T-cell (primary cell): ENCODE measurements at regions not wholly inside any gene's neighbourhood (a gene's known extent, or its start where the extent isn't known, plus 50 kb on each side); places are given as distances from the start of the nearest gene placed in this dataset.

ENCODE experiments used
- ATAC-seq, 4 experiments: fragments of 200-7000 bp in 3 of 4; fragments of 150-1000 bp in 1 of 4; cut with Tn5 transposase; replicated peaks in 1 of 4; 1 replicate in 3 of 4; 2 replicates in 1 of 4; pipeline ENCODE4 v1.10.0; 2021; ENCODE audit warnings: moderate library complexity in 3 of 4, mild to moderate bottlenecking in 2 of 4, moderate number of reproducible peaks in 1 of 4
- CTCF ChIA-PET, 2 donors: fragments of 300-600 bp; sonication (Branson Sonifier 250); formaldehyde crosslinking; loops; one replicate each; lab custom pipeline; 2022; ENCODE audit warnings: antibody characterized with exemption in 2 of 2; lab: Charles Lee
- POLR2A ChIA-PET, 2 donors: fragments of 300-600 bp; sonication (Branson Sonifier 250); formaldehyde crosslinking; loops; one replicate each; lab custom pipeline; 2022; ENCODE audit warnings: antibody characterized with exemption in 2 of 2; lab: Charles Lee
- DNase-seq, 35 experiments: peaks; one replicate each; pipeline versions ENCODE4 v3.0.0 to v3.0.0-alpha.2; 2013 to 2023
- H3K27ac ChIP-seq: one replicate; pipeline ENCODE4 v1.5.1; 2013; ENCODE audit warnings: low read length
- H3K27me3 ChIP-seq, 2 experiments: replicated peaks in 1 of 2; 1 replicate in 1 of 2; 2 replicates in 1 of 2; pipeline versions ENCODE4 v1.6.1 to v1.7.0; 2013; ENCODE audit warnings: low read length in 1 of 2, mixed read lengths in 1 of 2; ENCODE audit not compliant: control insufficient read depth in 2 of 2, insufficient read depth in 2 of 2; ENCODE audit errors: extremely low read depth in 1 of 2
- H3K36me3 ChIP-seq, 2 donors: 1 replicate in 1 of 2; 2 replicates in 1 of 2; pipeline versions ENCODE4 v1.6.1 to v1.7.0; 2013; ENCODE audit warnings: low read length in 1 of 2; ENCODE audit not compliant: control insufficient read depth in 2 of 2, insufficient read depth in 1 of 2; ENCODE audit errors: extremely low read depth in 1 of 2
- H3K4me1 ChIP-seq, 2 experiments: 1 replicate in 1 of 2; 2 replicates in 1 of 2; pipeline versions ENCODE4 v1.6.1 to v1.7.0; 2013; ENCODE audit warnings: low read length in 2 of 2, mixed read lengths in 1 of 2; ENCODE audit not compliant: insufficient read depth in 2 of 2, control insufficient read depth in 1 of 2; ENCODE audit errors: extremely low read depth in 1 of 2
- H3K4me3 ChIP-seq, 2 donors: 1 replicate in 1 of 2; 2 replicates in 1 of 2; pipeline versions ENCODE4 v1.5.1 to v1.7.0; 2013; ENCODE audit warnings: mild to moderate bottlenecking in 2 of 2, low read length in 1 of 2, moderate library complexity in 1 of 2; ENCODE audit not compliant: control insufficient read depth in 1 of 2; ENCODE audit errors: extremely low read depth in 1 of 2
- H3K9me3 ChIP-seq: 2 replicates; pipeline ENCODE4 v1.7.0; 2013
- H3K27ac Mint-ChIP-seq, 2 donors: one replicate each; pipeline ENCODE4 v1.8.0; 2020 to 2021; ENCODE audit warnings: mild to moderate bottlenecking in 2 of 2, mixed read lengths in 2 of 2
- H3K27me3 Mint-ChIP-seq, 2 donors: one replicate each; pipeline ENCODE4 v1.8.0; 2021 to 2022; ENCODE audit warnings: mixed read lengths in 2 of 2
- H3K36me3 Mint-ChIP-seq: one replicate; pipeline ENCODE4 v1.8.0; 2021; ENCODE audit warnings: mixed read lengths
- H3K4me1 Mint-ChIP-seq, 3 donors: one replicate each; pipeline ENCODE4 v1.8.0; 2020 to 2022; ENCODE audit warnings: mixed read lengths in 3 of 3, mild to moderate bottlenecking in 1 of 3
- H3K4me3 Mint-ChIP-seq, 3 donors: one replicate each; pipeline ENCODE4 v1.8.0; 2020 to 2022; ENCODE audit warnings: mild to moderate bottlenecking in 3 of 3, mixed read lengths in 3 of 3, moderate library complexity in 3 of 3
- H3K9me3 Mint-ChIP-seq, 3 donors: one replicate each; pipeline ENCODE4 v1.8.0; 2020 to 2022; ENCODE audit warnings: mixed read lengths in 3 of 3
- WGBS: methylation state at CpG from one replicate; pipeline ENCODE4 v1.1.5; 2013; ENCODE audit warnings: missing lambda C conversion rate; ENCODE audit not compliant: insufficient coverage; 5-methylcytosine and 5-hydroxymethylcytosine counted together

DNA sequence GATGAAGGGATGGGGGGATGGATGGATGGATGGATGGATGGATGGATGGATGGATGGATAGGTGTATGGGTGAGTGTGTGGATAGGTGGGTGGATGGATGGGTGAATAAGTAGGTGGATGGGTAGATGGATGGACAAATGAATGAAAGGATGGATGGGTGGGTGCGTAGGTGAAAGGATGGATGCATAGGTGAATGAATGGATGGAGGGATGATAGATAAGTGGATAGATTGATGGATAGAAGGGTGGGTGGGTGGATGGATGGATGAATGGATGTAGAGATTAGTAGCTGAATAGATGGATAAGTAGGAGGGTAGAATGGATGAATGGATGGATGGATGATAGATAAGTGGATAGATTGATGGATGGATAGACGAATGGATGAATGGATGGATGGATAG, 152.7 kb downstream of the MN1 start:
- Histone ChIP-seq H3K36me3 (no peaks in the 10 kb centered on the region), H3K27me3 (peaks cover 0 to 18% of the 10 kb centered on the region in 2 experiments), H3K27ac (no peak overlapping the region), H3K4me3 (no peak overlapping the region), H3K9me3 (no peaks in the 10 kb centered on the region), H3K4me1 (no peaks in the 10 kb centered on the region)
- WGBS: 92% methylated on average over 2 of the region's 2 CpGs
- H3K36me3 Mint-ChIP-seq: no peaks in the 10 kb centered on the region
- H3K9me3 Mint-ChIP-seq: peaks cover 0 to 3% (median 0%) of the 10 kb centered on the region in 3 donors
- ChIA-PET CTCF (no interaction called here), POLR2A (no interaction called here)
- peaks cover 6 to 20% of the 10 kb centered on the region in 2 donors for H3K27me3 Mint-ChIP-seq
- H3K4me1 Mint-ChIP-seq: no peaks in the 10 kb centered on the region
- no peak overlapping the region for H3K27ac Mint-ChIP-seq
- DNase-seq: no peak
- no peak overlapping the region for H3K4me3 Mint-ChIP-seq
- ATAC-seq: no peak

DNA sequence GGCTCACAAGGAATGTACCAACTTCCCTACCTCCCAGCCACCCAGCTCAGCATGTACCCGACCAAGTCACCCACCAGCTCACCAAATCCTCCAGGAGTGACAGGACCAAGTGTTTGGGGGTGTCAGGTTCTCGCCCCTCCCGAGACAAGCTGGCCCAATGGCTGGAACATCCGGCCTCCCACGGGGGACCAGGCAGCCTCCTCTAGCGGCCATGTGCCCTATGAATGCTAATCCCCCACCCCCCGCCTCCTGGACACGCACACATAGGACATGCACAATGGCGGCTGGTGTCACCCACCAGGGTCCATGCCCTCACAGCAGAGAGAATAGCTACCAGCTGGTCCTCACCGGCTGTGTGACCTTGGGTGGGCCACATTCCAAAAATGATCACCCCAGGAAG, 151.0 kb downstream of the MN1 start:
- Histone ChIP-seq H3K27ac (no peak overlapping the region), H3K4me1 (no peaks in the 10 kb centered on the region), H3K27me3 (peaks cover 0 to 18% of the 10 kb centered on the region in 2 experiments), H3K36me3 (no peaks in the 10 kb centered on the region), H3K9me3 (no peaks in the 10 kb centered on the region), H3K4me3 (no peak overlapping the region)
- CTCF ChIA-PET: no interaction called here
- peaks cover 6 to 19% of the 10 kb centered on the region in 2 donors for H3K27me3 Mint-ChIP-seq
- H3K4me1 Mint-ChIP-seq: no peaks in the 10 kb centered on the region
- H3K36me3 Mint-ChIP-seq: no peaks in the 10 kb centered on the region
- no peak overlapping the region for H3K4me3 Mint-ChIP-seq
- peaks cover 0 to 5% (median 3%) of the 10 kb centered on the region in 3 donors for H3K9me3 Mint-ChIP-seq
- POLR2A ChIA-PET: no interaction called here
- whole genome bisulfite sequencing: 82% methylated on average over 7 of the region's 10 CpGs
- ATAC-seq: no peak
- H3K27ac Mint-ChIP-seq: no peak overlapping the region
- no peak for DNase-seq

DNA sequence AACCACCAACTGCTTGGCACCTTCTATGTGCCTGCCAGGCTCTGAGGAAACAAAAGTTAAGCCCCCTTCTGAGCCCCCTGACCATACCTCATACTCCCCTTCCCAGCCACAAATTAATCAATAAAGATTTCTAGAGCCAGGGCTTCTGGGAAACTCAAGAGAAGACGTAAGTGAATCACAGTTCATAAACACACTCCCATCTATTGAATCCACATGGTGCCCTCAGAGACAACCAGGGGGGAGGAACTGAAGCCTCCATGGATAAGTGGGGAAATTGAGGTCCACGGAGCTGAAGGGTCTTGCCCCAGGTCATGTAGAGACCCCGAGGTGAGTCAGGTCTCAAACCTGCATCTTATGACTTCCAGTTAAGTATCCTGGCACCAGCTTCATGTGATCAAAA, 150.6 kb downstream of the MN1 start:
- WGBS: 60% methylated on average over 2 of the region's 3 CpGs
- no peaks in the 10 kb centered on the region for H3K9me3 ChIP-seq
- no peak overlapping the region for H3K27ac ChIP-seq
- no peaks in the 10 kb centered on the region for H3K36me3 ChIP-seq
- H3K27me3 ChIP-seq: peaks cover 0 to 14% of the 10 kb centered on the region in 2 experiments
- Mint-ChIP-seq H3K27ac (no peak overlapping the region), H3K27me3 (peaks cover 6 to 20% of the 10 kb centered on the region in 2 donors), H3K9me3 (peaks cover 3 to 9% (median 3%) of the 10 kb centered on the region in 3 donors), H3K4me3 (no peak overlapping the region), H3K36me3 (no peaks in the 10 kb centered on the region), H3K4me1 (no peaks in the 10 kb centered on the region)
- ATAC-seq: no peak
- no peaks in the 10 kb centered on the region for H3K4me1 ChIP-seq
- CTCF ChIA-PET: no interaction called here
- H3K4me3 ChIP-seq: no peak overlapping the region
- DNase-seq: no peak
- POLR2A ChIA-PET: no interaction called here

DNA sequence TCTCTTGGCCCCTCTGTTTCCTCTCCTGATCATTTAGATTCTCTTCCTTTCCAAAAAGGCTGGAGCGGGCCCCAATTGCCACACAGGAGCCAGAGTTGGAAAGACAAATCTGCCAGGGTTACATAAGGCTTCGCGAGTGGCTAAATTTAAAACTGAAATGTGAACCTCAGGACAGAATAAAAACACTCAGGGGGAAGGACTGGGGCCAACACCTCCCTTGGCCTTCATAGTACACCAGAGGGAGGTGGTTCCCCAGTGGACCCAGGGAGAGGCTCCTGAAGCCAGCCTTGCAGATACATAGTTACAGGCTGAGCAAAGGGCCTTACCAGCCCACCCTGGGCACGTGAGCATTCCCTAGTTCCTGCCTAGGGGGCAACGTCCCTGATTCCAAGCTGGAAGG, 150.1 kb downstream of the MN1 start:
- Histone ChIP-seq H3K36me3 (no peaks in the 10 kb centered on the region), H3K9me3 (no peaks in the 10 kb centered on the region), H3K4me1 (no peaks in the 10 kb centered on the region), H3K4me3 (no peak overlapping the region), H3K27ac (no peak overlapping the region), H3K27me3 (peaks cover 0 to 10% of the 10 kb centered on the region in 2 experiments)
- Mint-ChIP-seq H3K27ac (no peak overlapping the region), H3K4me3 (no peak overlapping the region), H3K4me1 (no peaks in the 10 kb centered on the region), H3K9me3 (peaks cover 3 to 14% (median 8%) of the 10 kb centered on the region in 3 donors), H3K36me3 (no peaks in the 10 kb centered on the region), H3K27me3 (peaks cover 6 to 20% of the 10 kb centered on the region in 2 donors)
- WGBS: 71% methylated on average over 4 of the region's 5 CpGs
- CTCF ChIA-PET: no interaction called here
- no peak for ATAC-seq
- no peak for DNase-seq
- POLR2A ChIA-PET: no interaction called here

DNA sequence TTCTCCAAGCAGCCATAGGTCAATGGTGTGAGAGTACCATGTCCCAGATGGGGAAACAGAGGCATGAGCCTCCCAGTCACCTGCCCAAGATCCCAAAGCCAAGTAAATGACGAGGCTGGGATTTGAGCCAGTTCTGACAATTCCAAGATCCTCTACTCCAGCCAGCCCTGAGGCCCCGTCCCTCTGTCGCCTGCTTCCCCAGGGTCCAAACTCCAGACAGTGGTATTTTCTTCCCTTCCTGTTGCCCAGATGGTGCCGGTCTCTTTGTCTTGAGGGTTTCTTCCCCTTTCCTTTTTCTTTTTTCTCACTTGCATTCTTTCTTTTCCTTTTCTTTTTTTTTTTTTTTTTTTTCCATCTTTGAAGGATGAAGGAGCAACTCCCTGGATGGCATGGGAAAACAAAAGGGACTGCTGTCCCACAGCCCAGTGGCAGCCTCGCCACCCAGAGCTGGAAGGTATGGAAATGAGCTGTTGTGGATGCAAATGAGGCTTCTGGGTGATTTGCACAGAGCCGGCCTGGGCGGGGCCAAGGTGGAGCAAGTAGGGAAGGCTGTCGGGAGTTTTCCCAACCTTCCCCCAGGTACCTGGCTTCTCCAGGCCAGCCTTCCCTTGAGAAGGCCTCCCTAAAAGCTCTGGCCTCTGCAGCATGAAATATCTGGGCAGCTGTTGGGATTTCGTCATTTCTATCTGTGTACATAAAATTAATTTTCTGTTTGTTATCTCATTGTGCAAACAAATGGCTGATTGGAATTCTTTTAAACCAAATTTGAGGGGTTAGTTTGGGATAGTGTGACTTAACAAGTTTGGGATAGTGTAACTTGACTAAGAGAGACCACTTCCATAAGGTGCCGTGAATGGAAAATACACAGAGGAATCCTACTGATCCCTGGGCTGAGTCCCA, 146.8 kb downstream of the MN1 start:
- POLR2A ChIA-PET: no interaction called here
- H3K4me1 Mint-ChIP-seq: no peaks in the 10 kb centered on the region
- no peak for ATAC-seq
- peaks cover 9 to 15% (median 14%) of the 10 kb centered on the region in 3 donors for H3K9me3 Mint-ChIP-seq
- Histone ChIP-seq H3K36me3 (no peaks in the 10 kb centered on the region), H3K4me3 (no peak overlapping the region), H3K4me1 (no peaks in the 10 kb centered on the region), H3K27me3 (peaks cover 0 to 7% of the 10 kb centered on the region in 2 experiments), H3K9me3 (no peaks in the 10 kb centered on the region), H3K27ac (no peak overlapping the region)
- no peak overlapping the region for H3K4me3 Mint-ChIP-seq
- H3K36me3 Mint-ChIP-seq: no peaks in the 10 kb centered on the region
- WGBS: 72% methylated on average over 8 of the region's 10 CpGs
- CTCF ChIA-PET: no interaction called here
- H3K27ac Mint-ChIP-seq: no peak overlapping the region
- no peak for DNase-seq
- peaks cover 2 to 12% of the 10 kb centered on the region in 2 donors for H3K27me3 Mint-ChIP-seq

DNA sequence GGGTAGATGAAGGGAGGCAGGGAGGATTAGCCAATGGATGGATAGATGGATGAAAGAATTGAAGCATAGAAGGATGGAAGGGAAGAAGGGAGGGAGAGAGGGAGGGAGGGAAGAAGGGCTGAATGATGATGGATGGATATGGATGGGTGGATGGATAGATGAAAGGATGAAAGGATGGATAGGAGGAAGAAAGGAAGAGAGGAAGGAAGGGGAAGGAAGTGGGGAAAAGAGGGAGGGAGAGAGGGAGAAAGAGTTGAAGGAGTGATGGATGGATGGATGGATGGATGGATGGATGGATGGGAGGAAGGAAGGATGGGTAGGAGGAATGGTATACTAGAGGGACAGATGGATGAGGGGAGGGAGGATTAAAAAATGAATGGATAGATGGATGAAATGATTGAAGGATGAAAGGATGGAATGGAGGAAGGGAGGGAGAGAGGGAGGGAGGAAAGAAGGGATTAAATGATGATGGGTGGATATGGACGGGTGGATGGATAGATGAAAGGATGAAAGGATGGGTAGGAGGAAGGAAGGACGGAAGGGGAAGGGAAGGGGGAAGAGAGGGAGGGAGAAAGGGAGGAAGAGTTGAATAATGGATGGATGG, 145.9 kb downstream of the MN1 start:
- H3K4me3 Mint-ChIP-seq: no peak overlapping the region
- H3K9me3 Mint-ChIP-seq: peaks cover 9 to 15% (median 14%) of the 10 kb centered on the region in 3 donors
- peaks cover 0 to 6% of the 10 kb centered on the region in 2 experiments for H3K27me3 ChIP-seq
- H3K36me3 ChIP-seq: no peaks in the 10 kb centered on the region
- CTCF ChIA-PET: no interaction called here
- H3K4me1 Mint-ChIP-seq: no peaks in the 10 kb centered on the region
- POLR2A ChIA-PET: no interaction called here
- H3K9me3 ChIP-seq: no peaks in the 10 kb centered on the region
- 77% methylated on average over 2 of the region's 2 CpGs for WGBS
- ATAC-seq (no peak), DNase-seq (no peak)
- no peaks in the 10 kb centered on the region for H3K36me3 Mint-ChIP-seq
- no peak overlapping the region for H3K27ac ChIP-seq
- H3K4me3 ChIP-seq: no peak overlapping the region
- H3K27me3 Mint-ChIP-seq: peaks cover 2 to 12% of the 10 kb centered on the region in 2 donors
- H3K27ac Mint-ChIP-seq: no peak overlapping the region
- H3K4me1 ChIP-seq: no peaks in the 10 kb centered on the region
